Neural crest cell (in vitro differentiated cells): ENCODE measurements at regions not wholly inside any gene's neighbourhood (a gene's known extent, or its start where the extent isn't known, plus 50 kb on each side); places are given as distances from the start of the nearest gene placed in this dataset.

Experiments
- DNase-seq: peaks from one replicate; pipeline ENCODE4 v3.0.0; 2021; ENCODE audit warnings: low read depth, mixed read lengths, low spot score
- H3K27ac Mint-ChIP-seq: one replicate; pipeline ENCODE4 v1.8.0; 2021; ENCODE audit warnings: mild to moderate bottlenecking, mixed read lengths; ENCODE audit not compliant: unreplicated experiment
- H3K27me3 Mint-ChIP-seq: 2 replicates; pipeline ENCODE4 v1.8.0; 2021; ENCODE audit warnings: low read depth, mild to moderate bottlenecking, mixed read lengths
- H3K36me3 Mint-ChIP-seq: 2 replicates; pipeline ENCODE4 v1.8.0; 2021; ENCODE audit warnings: low read depth, mild to moderate bottlenecking, mixed read lengths
- H3K4me1 Mint-ChIP-seq: 2 replicates; pipeline ENCODE4 v1.8.0; 2021; ENCODE audit warnings: mixed read lengths
- H3K4me3 Mint-ChIP-seq: one replicate; pipeline ENCODE4 v1.8.0; 2021; ENCODE audit warnings: mild to moderate bottlenecking, mixed read lengths
- H3K9me3 Mint-ChIP-seq: 2 replicates; pipeline ENCODE4 v1.8.0; 2021; ENCODE audit warnings: mixed read lengths
- TF ChIP-seq, protein P1 (sequence below): fragments of 200-600 bp; sonication (generic); conservative IDR thresholded peaks from 2 replicates; pipeline ENCODE4 v1.5.0; 2021; ENCODE audit warnings: antibody characterized with exemption, mild to moderate bottlenecking

DNA sequence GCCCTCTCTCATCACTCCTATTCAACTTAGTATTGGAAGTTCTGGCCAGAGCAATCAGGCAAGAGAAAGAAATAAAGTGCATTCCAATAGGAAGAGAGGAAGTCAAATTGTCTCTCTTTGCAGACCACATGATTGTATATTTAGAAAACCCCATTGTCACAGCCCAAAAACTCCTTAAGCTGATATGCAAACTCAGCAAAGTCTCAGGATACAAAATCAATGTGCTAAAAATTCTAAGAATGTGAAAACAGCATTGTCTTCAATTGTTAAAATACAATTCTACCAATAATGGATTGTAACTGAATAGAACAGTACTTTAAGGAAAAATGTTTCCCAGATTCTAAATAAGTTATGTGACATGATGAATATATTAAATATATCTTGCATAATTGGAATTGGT is 2269.2 kb upstream of the PCDH20 start:
- Mint-ChIP-seq H3K27me3 (no peaks in the 10 kb centered on the region), H3K27ac (no peak overlapping the region), H3K9me3 (peaks cover 10% of the 10 kb centered on the region), H3K4me3 (no peak overlapping the region), H3K4me1 (no peaks in the 10 kb centered on the region), H3K36me3 (peaks cover 3% of the 10 kb centered on the region)
- no peak for DNase-seq
- TF ChIP-seq, protein P1, sequence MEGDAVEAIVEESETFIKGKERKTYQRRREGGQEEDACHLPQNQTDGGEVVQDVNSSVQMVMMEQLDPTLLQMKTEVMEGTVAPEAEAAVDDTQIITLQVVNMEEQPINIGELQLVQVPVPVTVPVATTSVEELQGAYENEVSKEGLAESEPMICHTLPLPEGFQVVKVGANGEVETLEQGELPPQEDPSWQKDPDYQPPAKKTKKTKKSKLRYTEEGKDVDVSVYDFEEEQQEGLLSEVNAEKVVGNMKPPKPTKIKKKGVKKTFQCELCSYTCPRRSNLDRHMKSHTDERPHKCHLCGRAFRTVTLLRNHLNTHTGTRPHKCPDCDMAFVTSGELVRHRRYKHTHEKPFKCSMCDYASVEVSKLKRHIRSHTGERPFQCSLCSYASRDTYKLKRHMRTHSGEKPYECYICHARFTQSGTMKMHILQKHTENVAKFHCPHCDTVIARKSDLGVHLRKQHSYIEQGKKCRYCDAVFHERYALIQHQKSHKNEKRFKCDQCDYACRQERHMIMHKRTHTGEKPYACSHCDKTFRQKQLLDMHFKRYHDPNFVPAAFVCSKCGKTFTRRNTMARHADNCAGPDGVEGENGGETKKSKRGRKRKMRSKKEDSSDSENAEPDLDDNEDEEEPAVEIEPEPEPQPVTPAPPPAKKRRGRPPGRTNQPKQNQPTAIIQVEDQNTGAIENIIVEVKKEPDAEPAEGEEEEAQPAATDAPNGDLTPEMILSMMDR, result no peak

DNA sequence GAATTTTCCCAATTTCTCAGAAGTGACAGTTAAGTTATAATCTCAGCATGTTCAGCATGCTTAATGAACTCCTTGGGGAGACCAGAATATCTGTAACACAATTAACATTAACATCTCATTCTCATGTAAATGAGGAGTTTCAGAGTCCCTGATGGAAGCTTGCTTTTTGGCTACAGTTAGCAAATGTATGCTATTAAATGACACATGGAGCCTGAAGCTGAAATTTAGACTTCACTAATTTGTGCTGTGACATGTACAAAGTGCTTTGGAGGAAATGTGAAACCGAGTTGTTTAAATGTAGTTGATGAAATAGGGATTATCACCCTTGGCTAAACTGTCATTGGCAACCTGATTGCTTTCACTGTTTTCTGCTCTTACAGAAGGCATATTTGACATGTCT is 2265.1 kb upstream of the PCDH20 start:
- Mint-ChIP-seq H3K36me3 (peaks cover 3% of the 10 kb centered on the region), H3K9me3 (peaks cover 10% of the 10 kb centered on the region), H3K4me1 (no peaks in the 10 kb centered on the region), H3K27ac (no peak overlapping the region), H3K27me3 (no peaks in the 10 kb centered on the region), H3K4me3 (no peak overlapping the region)
- TF ChIP-seq, protein P1, result no peak
- DNase-seq, result no peak

DNA sequence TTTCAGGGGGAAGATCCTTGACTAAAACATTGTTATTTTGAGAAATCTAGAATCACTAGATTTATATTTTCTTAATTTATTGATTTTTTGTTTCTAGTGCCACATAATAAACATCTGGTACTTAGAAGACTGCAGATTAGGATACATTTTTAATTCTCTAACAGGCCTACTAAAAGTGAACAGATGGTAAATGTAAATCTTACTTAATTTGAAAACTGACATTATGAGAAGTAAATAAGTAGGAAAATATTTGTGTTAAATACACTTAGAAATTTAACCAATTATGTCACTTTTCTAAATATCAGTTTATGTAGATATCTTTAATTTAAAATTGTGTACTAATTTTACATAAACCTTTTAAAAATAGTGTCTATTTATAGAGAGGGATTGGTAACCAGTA is 2255.6 kb upstream of the PCDH20 start:
- TF ChIP-seq, protein P1, result no peak
- Mint-ChIP-seq H3K9me3 (no peaks in the 10 kb centered on the region), H3K27ac (no peak overlapping the region), H3K36me3 (no peaks in the 10 kb centered on the region), H3K27me3 (no peaks in the 10 kb centered on the region), H3K4me1 (no peaks in the 10 kb centered on the region), H3K4me3 (no peak overlapping the region)
- no peak for DNase-seq

DNA sequence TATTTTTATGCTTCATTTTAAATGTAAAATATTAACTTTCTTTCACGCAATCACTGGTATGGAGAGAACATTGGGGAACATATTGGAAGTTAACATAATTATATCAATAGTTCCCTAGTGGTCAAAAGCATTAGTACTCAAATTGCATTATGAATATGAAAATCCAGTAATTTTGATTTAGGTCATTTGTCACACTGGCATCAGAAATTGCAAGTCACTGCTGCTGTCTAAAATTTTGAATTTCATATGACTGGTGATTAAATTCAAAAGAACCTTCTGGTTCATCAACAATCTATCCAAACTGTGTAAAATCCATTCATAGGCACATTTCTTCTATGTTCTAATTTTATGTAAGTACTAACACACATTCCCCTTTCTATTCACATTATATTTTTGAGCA is 2235.7 kb upstream of the PCDH20 start:
- TF ChIP-seq, protein P1, result no peak
- H3K27ac Mint-ChIP-seq, result no peak overlapping the region
- H3K4me1 Mint-ChIP-seq, result no peaks in the 10 kb centered on the region
- H3K27me3 Mint-ChIP-seq, result no peaks in the 10 kb centered on the region
- H3K9me3 Mint-ChIP-seq, result peaks cover 11% of the 10 kb centered on the region
- DNase-seq, result no peak
- no peaks in the 10 kb centered on the region for H3K36me3 Mint-ChIP-seq
- no peak overlapping the region for H3K4me3 Mint-ChIP-seq

DNA sequence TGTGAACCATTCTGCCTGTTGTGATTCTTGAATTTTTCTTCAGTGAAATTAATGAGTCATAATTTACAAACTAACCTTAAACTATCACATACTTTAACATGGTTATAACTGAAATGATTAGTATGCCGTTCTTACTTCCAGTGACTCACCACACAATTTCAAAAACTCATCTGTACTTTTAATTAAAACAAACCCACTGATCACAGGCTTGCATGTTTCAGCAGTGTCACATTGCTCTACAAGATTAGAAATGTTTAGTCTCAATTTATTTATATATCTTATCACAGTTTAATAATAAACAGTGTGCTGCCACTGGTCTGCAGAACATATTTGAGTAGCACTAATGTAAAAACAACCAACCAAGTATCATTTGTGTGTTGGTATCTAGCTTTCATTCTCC is 2227.9 kb upstream of the PCDH20 start:
- Mint-ChIP-seq H3K4me1 (no peaks in the 10 kb centered on the region), H3K9me3 (peaks cover 3% of the 10 kb centered on the region)
- TF ChIP-seq, protein P1, result no peak

More for the DNA sequence above, 2227.9 kb upstream of the PCDH20 start:
- Mint-ChIP-seq H3K27ac (no peak overlapping the region), H3K27me3 (no peaks in the 10 kb centered on the region), H3K4me3 (no peak overlapping the region), H3K36me3 (no peaks in the 10 kb centered on the region)
- no peak for DNase-seq
